NCI-H2081 (cell line): ENCODE measurements at regions not wholly inside any gene's neighbourhood (a gene's known extent, or its start where the extent isn't known, plus 50 kb on each side); places are given as distances from the start of the nearest gene placed in this dataset.

Experiments used
- DNase-seq, 2 experiments: peaks; one replicate each; lab custom pipeline; 2025; lab: John Stamatoyannopoulos, UW

DNA sequence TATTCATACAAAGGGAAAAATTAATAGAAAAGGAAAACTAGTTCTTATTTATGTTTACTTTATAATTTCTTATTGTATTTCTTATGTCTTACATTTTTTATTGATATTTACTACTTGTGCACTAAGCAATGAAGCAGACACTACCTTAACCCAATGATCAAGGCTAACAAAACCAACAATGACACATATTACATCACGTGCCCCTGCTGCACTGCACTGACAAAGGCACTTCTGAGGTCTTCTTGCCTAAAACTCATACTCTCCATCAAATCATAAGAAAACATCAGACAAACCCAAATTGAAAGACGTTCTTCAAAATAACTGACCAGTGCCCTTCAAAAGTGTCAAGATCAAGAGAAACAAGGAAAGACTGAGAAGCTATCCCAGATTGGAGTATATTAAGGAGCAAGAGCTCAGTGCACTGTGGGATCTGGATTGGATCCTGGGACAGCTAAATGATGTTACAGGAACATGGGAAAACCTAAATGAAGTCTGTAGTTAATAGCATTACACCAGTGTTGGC lies 230.9 kb downstream of the AUH start:
- DNase-seq, result no peak

DNA sequence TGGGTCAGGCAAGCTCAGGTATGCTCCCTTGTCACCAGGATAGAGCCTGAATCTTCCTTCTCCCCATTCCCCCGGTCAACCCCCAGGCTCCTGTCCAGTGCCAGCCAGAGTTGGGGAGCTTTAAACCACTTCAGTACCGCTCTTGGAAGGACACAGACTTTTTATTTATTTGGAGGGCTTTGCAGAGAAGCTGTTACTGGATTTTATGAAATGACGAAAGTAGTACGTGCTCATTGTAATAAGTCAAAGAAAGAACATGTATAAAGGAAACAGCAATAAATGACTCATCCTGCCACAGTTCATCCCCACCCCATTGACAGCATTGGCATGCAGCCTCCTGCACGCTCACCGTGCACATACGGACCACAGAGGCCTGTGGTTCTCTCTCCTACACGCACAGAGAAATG lies 230.3 kb downstream of the AUH start:
- no peak for DNase-seq

DNA sequence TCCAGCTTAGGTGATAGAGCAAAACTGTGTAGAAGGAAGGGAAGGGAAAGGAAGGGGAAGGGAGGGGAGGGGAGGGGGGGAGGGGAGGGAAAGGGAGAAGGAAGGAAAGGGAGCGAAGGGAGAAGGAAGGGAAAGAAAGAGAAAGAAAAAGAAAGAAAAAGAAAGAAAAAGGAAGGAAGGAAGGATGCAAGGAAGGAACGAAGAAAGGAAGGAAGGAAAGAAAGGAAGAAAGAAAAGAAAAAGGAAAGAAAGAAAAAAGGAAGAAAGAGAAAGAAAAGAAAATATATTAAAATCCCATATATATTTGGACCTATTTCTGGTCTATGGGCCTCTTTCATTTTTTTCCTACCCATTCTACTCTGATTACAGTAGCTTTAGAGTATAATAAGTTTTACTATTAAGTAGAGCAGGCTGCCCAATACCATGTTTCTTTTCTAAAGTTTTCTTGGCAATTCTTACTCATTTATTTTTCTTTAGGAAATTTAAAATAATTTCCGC lies 229.1 kb downstream of the AUH start:
- no peak for DNase-seq

DNA sequence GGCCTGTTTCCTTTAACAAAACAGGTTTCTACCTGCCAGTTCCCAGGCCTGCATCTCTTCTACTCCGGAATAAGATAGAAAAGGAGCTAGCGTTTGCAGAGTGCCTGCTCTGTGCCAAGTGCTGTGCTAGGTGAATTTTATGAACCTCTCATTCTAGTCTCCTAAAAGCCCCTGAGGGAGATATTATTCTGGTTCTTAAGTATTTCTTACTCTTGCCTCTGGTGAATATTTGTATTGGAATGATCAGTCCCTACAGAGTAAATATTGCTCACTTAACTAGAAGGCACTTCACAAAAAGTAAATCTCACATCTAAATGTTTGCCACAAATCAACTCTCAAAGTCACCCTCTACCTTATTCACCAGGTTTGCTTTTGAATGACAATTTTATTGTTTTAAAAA lies 227.1 kb downstream of the AUH start:
- DNase-seq, result no peak

DNA sequence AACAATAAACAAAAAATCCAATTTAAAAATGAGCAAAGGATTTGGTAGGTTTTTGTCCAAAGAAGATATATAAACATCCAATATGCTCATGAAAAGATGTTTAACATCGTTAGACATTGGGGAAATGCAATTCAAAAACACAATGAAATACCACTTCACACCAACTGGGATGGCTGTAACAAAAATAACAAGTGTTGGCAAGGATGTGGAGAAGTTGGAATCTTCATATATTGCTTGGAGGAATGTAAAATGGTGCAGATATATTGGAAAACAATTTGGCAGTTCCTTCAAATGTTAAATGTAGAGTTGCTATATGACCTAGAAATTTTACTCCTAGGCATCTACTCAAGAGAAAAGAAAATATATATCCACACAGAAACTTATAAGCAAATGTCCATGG lies 224.3 kb downstream of the AUH start:
- DNase-seq, result no peak

DNA sequence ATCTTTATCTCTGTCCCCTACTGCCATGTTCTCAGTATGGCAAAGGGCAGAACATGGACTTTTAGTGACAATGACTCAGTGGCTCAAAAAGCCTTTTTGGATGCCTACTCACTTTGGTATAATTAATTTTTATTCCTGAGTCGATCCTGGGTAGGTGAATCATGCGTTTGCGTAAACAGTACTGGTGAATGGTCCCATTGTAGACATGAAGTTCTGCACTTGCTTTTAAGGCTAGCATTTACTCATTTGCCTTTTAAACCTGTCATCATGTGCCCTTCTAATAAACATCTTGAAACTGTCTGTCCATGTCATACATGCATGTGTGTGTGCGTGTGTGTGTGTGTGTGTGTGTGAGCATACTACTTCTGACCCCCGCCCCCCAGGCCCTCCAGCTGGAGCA lies 223.0 kb downstream of the AUH start:
- no peak for DNase-seq

DNA sequence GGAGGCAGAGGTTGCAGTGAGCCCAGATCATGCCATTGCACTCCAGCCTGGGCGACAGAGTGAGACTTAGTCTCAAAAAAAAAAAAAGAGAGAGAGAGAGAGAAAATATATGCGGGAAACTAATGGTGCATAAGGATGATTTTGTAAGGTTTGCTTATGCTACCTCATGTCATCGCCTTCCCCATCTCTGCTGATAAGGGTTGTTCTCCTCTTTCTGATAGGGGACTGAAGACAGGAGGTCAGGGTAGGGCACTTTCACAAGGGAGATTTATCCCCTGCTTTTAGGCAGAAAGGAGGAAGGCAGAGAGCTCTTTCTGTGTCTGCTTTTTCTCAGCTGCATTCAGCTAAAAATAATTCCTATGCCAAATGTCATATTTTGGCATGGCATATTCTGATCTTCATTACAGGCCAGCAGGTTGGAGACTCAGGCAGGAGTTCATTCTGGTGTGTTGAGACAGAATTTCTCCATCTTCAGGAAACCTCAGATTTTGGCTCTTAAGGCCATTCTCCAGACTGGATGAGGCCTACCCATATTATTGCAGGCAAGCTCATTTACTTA lies 220.2 kb downstream of the AUH start:
- DNase-seq, result no peak

DNA sequence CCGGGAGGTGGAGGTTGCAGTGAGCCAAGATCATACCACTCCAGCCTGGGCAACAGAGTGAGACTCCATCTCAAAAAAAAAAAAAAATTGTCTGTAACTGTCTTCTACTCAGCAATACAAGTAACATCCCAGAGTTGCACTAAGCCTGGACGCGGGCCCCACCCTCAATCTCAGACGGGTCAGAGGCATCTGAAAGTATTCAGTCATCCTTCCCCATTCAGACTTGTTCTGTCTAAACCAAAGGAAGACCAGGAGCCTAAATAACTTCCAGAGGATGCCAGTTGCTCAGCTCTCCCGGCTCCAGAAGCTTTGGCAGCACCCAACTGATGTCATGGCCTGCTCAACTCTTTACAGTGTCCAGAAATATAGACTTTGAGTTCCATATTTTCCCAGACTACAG lies 218.6 kb downstream of the AUH start:
- DNase-seq, result no peak

DNA sequence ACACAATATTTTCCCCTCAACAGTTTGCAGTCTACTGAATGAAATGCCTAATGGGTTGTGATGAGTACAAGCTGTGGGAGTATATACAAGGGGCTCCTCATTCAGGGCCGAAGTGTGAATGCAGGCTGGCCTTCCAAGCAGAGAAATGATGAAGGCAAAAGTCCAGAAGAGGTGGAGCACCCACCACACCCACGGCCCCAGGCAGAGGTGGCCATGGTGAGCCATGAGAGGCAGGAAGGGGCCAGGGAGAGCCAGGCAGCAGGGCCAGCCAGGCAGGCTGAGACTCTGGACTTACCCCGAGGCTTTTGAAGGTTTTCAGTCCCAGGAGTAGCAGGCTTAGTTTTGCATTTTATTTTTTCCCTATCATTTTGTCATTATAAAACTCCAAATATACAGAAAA lies 218.1 kb downstream of the AUH start:
- no peak for DNase-seq

DNA sequence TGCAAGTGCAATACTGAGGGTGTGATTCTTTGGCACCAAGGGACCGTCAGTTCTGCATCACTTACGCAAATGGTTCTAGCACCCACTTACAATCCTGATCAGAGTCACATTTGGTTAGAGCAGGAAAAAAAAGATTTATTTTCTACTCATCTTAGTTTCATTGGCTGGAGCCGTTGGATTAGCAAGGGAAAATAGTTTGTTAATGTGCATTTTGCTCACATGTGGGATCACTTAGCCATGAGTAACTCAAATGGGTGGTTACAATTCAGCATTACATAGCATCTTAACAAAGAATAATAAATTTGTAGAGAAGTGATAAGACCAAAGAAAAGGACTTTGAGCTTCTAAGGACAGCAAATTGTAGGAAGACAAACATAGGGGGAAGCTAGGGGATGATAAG lies 216.9 kb downstream of the AUH start:
- no peak for DNase-seq

DNA sequence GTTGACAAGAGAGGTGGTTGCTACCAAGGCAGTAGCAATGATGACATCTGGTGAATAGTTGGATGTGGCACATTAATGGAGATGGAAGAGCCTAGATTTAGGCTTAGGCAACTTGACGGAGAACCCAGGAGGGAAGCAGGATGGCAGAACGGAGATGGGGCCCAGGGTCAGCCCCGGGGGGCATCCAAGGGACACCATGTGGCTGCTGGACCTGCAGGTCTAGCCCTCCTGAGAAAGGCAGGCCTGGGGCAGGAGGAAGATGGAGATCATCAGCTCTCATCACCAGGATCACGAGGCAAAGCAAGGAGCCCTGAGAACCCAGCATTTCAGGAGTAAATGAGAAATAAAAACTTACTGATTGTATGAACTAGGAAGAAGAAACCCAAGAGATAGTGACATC lies 216.2 kb downstream of the AUH start:
- DNase-seq, result no peak

DNA sequence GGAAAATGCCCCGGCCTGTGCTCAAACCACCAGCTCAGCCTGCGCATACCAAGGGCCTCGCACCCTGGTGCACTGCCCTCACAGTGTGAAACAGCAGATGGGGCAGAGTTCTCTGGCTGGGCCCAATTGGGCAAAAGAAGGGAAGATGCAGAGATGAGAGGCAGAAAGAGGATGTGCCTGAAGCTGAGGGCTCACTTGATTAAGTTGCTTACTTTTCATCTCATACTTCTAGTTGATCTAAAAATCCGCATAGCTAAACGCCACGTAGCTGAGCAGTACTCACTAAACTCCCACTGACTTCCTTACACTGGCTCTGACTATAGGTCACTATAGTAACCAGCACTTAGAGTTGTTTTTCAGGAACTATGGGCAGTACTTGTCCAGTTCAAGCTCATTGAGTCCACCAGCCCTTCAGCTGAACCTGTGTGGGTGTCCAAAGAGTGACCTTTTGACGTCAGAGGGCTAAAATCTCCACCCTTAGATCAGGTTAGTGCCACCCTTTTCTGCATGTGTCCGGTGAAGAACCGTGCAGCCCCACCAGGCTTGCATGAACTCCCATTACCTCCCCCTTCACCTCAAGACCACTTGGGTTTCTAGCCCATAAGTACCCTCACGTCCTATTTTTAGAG lies 215.2 kb downstream of the AUH start:
- no peak for DNase-seq

DNA sequence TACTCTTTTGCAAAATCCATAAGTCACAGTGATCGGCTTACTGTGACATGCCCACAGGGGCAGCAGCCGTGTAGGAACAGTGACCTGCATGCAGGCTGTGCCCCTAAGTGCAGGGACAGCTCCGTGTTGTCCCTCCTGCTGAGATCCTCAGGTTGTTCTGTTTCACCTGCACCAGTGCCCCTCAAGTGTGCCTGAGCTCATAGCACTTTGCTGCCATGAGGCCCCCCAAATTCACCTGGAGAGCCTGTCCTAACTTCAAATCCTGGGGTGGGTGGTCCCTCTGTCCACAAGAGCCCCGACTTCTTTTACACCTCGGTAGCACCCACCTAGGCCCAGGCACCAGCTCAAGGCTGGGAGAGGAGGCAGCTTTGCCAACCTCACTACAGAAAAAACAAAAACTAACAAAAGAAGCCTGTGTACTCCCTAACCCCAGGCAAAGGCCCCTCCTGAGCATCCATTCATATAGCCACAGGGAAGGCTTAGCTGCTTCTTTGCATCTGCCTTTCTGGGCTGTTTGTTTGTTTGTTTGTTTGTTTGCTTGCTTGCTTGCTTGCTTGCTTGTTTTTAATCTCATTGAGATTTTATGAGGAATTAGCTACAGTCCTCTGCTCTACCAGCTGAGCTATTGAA lies 214.5 kb downstream of the AUH start:
- DNase-seq, result no peak

DNA sequence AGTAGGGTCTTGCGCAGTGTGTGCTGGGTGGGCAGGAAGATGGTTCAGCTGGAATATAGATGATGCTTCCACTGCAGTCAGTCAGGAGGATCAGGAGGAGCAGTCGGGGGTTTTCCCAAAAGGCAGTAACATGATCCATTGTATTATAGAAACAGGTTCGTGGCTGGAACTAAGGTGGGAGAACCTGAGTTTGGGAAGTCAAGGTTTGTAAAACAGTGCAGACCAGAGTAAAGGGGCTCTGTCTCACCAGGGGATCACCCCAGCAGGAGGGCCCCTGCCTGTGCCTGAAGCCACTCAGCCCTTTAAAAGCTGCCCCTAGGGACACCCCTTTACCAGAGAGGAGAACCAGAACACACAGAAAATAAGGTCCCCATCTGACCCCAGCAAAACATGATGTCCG lies 213.4 kb downstream of the AUH start:
- DNase-seq, result no peak

DNA sequence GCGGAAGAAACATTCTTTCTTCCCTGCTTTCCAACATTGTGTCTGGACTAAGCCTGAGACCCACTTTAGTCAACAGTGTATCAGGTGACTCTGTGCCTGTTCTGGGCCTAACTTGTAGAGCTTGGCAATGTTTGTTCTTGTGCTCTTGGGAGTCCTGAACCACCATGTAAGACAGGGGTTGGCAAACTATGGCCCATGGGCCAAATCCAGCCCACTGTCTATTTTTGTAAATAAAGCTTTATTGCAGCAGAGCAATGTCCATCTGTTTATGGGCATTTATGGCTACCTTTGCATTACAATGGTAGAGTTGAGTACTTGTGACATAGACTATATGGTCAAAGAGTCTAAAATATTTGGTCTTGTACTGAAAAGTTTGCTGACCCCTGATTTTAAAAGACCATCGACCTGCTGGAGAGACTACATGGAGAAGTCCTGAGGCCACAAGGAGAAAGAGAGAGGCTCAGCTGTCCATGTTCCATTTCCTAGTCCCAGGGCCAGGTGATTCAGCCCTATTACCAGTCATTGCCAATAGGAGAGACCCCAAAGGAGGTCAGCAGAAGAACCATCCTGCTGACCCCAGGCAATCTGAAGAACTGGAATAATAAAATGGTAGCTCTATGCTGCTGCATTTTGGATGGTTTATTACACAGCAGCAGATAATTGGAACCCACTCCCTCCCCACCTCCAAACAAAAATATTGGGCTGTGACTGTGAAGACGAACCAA lies 211.3 kb downstream of the AUH start:
- no peak for DNase-seq

DNA sequence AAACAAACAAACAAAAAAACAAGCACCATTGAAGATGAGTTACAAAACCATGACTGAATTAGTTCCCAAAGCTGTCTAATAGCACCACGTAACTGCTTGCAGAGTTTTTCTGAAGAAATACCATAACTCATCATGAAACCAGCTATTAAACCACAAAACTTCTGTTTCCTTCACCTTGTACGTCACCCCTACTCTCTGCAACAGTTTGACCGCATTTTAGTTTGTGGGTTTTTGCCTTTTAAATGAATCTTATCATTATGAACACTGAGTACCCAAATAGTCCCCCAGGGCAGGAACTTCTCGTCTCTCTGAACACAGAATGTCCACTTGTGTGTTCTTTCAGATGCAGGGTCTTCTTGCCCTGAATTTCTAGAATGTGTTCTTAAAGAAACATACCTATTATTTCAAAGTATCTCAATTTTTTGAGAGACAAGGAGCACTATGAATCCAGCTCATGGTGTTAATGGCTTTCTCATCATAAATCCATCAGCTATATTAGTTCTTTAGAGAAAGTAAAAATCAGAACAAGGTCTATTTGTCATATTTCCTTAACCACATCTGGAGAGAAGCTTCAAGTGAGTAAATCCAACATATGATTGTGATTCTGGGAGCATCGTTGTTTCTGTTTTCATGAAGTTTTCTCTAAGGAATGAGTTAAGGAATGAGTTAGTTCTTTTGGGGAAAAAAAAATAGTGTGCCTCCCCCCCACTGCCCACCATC lies 210.6 kb downstream of the AUH start:
- DNase-seq, result no peak

DNA sequence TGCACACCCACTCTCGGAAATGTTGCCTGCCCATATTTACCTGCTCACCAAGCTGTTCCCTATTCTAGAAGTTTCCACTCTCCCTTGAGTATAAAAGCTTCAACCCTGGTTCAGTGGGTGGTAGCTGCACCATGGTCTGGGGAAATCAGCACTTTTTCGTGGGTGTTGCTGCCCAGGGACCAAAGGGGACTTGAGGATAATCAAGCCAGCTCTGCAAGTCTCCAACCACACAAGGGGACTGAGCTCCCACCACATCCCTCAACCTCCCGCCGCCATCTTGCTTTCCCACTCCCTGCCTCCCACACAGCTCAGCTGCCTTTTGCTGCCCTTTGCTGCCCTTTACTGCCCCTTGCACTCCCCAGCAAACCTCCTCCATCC lies 210.0 kb downstream of the AUH start:
- DNase-seq, result no peak

DNA sequence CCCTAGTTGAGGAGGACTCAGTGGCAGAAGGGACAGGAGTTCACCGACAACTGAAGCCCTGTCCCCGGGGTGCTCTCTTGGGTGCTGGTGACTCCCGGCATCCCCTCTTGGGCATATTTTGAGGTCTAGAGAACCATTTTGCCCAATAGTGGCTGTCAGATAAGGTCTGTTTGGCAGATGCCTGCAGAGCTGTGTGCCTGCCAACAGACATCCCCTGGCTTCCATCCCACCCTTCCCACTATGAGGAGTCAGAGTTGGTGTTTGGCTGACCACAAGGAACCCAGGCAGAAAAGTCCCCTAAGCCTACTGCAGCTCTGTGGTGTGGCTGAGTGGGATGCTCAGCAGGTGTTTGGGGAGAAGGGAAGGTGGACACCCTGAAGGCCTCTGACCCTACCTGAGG lies 207.0 kb downstream of the AUH start:
- DNase-seq, result no peak

DNA sequence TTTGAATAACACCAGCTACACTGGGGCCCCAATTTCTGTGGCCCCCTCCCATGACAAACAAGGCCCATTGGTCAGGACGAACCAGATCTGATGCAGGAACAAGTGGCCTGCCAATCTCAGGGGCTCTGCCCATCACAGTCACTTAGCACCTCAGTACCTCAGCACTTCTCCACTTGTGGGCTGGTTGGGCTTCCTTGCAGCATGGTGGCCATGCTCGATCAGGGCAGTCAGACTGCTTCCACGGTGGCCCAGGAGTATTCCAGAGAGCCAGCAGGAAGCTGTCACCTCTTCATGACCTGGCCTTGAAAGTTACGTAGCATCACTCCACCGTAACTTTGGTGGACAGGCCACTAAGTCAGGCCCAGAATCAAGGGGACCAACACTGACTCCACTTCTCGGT lies 206.5 kb downstream of the AUH start:
- DNase-seq, result no peak

DNA sequence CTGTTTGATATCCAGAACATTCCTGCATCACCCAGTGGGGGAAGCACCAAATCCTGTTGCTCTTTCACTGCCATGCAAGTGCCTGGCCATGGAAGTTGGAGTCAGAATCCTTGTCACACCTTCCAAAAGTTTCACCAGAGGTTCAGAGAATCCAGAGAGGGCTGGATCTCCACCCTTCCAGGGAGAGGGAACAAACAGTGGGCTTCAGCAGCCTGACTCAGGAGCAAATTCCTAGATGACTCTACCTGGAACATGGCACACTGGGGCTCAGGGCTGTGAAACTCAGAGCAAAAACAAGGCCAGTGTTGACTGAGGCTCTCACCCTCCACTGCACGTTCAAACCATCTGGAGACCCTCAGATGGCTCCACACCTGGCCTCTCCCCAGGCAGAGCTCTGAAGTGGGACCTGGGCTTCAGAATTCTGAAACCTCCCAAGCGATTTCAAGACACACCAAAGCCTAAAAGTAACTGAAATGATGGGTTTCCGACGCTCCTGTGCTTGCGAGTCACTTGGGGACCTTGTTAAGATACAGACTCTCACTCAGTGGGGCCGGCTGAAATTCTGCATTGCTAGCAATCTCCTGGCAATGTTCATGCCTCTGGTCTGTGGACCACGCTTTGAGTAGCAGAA lies 205.9 kb downstream of the AUH start:
- DNase-seq, result no peak

DNA sequence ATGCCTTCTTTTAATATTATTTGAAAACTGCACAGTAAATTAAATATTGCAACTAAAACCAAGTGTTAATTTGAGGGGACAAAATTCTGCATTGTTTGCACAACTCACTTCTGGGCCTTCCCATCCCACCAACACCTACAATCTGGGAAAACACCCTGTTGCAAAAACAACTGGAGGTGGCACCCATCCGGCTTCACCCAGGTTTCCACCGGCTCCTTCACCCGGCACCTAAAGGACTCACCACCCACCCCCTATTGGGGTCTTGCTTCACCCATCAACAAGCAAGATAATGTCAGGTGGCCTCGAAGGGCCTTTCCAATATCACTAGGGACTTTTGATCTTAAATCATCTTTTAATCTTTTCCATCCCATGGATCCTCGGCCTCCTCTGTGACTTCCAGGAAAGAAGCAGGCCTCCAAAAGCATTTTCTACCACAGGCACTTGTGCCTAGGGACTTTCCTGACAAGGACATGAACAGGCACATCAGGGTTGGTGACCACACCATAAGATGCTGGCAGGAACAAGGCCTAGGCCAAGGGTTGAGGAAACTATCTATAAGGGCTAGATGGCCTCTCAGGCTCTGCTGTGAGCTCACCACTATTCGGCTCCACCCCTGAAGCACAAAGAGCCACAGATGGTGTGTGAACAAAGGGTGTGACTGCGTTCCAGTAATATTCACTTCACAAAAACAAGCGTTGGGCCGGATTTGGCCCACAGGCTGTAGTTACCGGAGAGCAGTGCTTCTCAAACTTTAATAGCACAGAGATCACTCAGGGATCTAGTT lies 205.1 kb downstream of the AUH start:
- DNase-seq, result no peak
